GM23248 (cell line): ENCODE measurements at regions not wholly inside any gene's neighbourhood (a gene's known extent, or its start where the extent isn't known, plus 50 kb on each side); places are given as distances from the start of the nearest gene placed in this dataset.

Experiments
- EZH2 ChIP-seq: fragments of 200-600 bp; sonication (generic); IDR thresholded peaks from 2 replicates; pipeline ENCODE4 v1.6.1; 2018; ENCODE audit warnings: antibody characterized with exemption, mild to moderate bottlenecking; ENCODE audit not compliant: insufficient read depth, poor library complexity, severe bottlenecking
- EZH2phosphoT487 ChIP-seq: fragments of 200-600 bp; sonication (generic); IDR thresholded peaks from 2 replicates; pipeline ENCODE4 v1.6.1; 2018; ENCODE audit warnings: antibody characterized with exemption, moderate library complexity, mild to moderate bottlenecking, low read depth; ENCODE audit not compliant: insufficient read depth

- TF ChIP-seq EZH2, result no peak
- no peak for TF ChIP-seq EZH2phosphoT487
These were observed 767.7 kb downstream of the DTWD2 start for GRCh38 chr5:118220556-118221195.
